HG02981 (cell line): ENCODE measurements at regions not wholly inside any gene's neighbourhood (a gene's known extent, or its start where the extent isn't known, plus 50 kb on each side); places are given as distances from the start of the nearest gene placed in this dataset.
"Not testable (repeated sequence)": the region's sequence is repeated elsewhere in the genome, so short reads cannot be mapped to it uniquely, and the experiment has no call there.

ENCODE experiments used
- ATAC-seq: cut with Tn5 transposase; IDR thresholded peaks from one replicate; pipeline ENCODE4 v1.9.1; 2021; ENCODE audit warnings: mild to moderate bottlenecking, moderate library complexity; ENCODE audit not compliant: unreplicated experiment

DNA sequence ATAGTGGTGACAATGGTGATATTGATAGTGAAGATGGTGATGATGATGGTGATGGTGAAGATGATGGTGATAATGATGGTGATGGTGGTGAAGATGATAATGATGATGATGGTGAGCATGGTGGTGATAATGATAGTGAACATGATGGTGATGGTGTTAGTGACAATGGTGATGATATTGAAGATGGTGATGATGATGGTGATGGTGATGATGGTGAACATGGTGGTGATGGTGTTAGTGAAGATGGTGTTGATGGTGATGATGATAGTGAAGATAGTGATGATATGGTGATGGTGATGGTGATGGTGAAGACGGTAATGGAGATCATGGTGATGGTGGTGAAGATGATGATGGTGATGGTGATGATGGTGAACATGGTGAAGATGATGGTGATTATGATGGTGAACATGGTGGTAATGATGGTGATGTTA lies 259.2 kb downstream of the MATN1 start:
- ATAC-seq: no peak

DNA sequence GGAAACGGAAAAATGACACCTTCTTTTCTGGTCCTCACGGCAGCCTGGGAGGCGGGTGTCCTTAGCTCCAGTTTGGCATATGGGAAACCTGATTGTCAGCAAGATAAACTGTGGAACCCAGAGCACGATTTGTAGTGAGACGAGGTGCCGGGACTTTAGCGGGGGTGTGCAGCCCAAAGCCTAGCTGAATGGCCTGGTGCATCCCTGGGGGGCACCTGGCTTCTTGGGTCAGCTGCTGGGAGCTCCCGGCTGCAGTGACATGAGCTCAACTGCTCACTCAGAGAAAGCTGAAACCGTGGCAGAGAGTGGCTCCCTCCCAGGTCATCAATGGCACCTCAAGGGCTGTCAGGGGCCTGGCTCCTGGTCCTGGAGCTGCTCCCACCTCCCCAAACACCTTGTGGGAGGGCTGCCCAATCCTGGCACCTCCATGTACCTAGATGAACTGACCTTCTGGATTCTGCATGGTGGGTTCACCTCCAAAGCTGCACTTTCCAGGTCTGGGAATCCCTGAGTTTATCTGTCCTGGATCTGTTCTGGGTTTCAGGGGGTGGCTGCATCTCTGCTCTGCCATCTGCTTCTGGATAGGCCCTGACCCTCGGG lies 260.5 kb downstream of the MATN1 start:
- ATAC-seq: no peak

DNA sequence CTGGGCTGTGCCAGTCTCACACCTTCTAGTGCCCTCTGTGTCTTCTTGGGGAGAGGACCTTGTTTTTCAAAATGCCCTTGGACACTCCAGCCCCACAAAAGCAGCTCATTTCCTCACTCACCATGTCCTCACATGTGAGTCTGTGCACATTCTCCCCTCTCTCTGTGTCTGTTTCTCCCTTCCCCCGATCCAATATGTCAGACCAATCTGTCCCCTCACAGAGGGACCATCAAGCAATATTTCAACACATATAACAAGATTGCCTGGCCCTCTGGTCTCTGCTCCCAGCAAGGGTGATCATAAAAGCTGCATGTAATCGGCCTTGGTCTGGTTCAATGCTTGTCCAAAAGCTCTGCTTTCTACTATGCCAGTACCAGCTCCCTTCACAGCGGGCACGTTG lies 261.2 kb downstream of the MATN1 start:
- no peak for ATAC-seq

DNA sequence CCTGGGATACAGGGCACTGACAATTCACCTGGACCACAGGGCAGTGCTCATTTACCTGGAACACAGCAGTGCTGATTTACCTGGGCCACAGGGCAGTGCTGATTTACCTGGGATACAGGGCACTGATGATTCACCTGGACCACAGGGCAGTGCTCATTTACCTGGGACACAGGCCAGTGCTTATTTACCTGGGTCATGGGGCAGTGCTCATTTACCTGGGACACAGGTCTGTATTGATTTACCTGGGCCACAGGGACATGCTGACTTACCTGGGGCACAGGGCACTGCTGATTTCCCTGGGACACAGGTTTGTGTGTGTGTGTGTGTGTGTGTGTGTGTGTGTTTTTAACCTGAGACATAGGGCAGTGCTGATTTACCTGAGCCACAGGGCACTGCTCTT lies 261.7 kb downstream of the MATN1 start:
- ATAC-seq: no peak

DNA sequence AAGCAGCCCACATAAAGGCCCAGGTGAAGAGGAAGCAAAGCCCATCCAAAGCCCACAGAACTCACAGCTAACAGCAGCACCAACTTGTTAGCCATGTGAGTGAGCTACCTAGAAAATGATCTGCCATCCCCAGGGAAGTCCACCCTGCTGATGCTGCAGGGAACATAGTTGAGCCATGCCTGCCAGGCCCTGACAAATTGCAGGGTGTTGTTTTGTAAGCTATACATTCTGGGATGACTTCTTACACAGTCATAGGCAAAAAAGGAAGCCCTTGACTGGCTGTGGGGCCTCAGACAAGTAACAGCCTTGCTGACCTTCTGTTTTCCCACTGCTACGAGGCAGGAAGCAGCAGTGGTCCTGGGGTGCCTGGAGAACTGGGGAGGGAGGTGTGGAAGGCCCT lies 262.7 kb downstream of the MATN1 start:
- ATAC-seq: no peak

DNA sequence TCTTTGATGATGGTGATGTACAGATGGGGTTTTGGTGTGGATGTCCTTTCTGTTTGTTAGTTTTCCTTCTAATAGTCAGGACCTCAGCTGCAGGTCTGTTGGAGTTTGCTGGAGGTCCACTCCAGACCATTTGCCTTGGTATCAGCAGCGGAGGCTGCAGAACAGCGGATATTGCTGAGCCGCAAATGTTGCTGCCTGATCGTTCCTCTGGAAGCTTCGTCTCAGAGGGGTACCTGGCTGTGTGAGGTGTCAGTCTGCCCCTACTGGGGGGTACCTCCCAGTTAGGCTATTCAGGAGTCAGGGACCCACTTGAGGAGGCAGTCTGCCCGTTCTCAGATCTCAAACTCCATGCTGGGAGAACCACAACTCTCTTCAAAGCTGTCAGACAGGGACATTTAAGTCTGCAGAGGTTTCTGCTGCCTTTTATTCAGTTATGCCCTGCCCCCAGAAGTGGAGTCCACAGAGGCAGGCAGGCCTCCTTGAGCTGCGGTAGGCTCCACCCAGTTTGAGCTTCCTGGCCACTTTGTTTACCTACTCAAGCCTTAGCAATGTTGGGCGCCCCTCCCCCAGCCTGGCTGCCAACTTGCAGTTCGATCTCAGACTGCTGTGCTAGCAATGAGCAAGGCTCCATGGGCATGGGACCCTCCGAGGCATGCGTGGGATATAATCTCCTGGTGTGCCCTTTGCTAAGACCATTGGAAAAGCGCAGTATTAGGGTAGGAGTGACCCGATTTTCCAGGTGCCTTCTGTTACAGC lies 264.5 kb downstream of the MATN1 start:
- not testable (repeated sequence) for ATAC-seq

DNA sequence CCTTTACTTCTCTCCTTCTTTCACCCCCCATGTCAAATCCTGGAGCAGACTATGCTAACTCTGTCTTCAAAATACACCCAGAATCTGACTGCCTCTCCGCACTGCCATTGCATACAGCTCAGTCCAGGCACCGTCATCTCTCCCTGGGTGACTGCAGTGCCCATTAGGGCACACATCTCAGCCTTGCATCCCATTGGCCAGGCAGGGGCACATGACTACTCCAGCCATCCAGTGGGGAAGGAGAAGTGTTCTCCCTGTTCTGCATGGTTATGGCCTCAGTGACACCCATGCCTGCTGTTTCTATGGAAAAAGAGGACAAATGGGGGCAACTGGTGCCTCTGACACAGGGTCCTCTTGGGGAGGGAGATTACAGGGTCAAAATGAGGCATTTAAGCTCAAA lies 270.5 kb downstream of the MATN1 start:
- ATAC-seq: no peak

DNA sequence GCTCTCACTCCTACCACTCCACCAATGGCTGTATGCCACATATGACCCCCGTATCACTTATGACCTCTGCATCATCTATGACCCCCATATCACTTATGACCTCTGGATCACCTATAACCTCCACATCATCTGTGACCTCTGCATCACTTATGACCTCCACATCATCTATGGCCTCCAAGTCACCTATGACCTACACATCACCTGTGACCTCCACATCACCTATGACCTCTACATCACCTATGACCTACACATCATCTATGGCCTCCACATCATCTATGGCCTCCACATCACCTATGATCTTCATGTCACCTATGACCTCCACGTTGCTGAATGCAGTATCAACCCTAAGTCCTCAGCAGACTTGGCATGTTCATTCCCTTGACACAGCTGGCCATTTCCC lies 271.2 kb downstream of the MATN1 start:
- ATAC-seq: no peak

DNA sequence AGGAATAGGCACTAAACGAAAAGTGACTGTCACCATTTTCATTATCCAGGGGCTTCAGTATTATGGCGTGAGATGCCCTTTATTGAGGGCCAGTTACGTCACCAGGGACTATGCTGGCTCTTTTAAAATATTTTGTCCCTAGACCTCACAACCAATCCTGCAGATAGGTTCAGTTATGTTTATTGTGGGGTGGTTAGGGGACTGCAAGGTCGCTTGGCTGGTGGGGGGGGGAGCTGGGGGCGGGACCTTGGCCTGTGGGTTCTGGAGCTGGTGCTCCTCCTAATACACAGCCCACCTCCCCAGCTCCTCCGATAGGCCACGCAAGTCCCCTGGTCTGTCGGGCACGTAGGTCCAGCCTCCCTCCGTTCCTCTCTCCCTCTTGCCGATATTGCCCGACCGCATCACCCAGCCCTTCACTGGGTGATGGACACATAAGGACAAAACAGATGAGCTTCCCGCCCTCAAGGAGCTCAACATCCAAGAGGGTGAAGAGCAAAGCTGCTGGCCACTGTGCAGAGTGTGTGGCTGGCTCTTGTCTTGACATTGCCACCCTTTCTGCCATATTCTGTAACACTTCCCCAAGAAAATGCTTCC lies 271.8 kb downstream of the MATN1 start:
- ATAC-seq: no peak

DNA sequence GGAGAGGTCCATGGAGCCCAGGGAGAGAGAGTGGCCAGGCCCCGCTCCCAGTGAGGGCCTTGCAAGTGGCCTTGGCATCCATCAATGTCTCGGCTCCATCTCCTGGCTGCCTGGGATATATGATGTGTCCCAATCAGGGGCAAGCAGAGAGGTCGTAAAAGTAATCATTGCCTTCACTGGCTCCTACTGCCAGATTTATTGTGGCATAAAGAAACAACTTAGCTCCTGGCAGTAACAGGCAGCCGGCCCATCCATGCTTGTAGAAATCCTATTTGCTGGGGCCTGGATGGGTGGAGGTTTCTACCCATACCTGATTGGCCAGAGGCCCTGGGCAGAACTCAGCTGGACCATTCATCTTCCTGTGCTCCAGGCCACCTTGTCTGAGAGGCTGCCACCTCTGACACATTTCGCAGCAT lies 272.6 kb downstream of the MATN1 start:
- ATAC-seq: no peak

DNA sequence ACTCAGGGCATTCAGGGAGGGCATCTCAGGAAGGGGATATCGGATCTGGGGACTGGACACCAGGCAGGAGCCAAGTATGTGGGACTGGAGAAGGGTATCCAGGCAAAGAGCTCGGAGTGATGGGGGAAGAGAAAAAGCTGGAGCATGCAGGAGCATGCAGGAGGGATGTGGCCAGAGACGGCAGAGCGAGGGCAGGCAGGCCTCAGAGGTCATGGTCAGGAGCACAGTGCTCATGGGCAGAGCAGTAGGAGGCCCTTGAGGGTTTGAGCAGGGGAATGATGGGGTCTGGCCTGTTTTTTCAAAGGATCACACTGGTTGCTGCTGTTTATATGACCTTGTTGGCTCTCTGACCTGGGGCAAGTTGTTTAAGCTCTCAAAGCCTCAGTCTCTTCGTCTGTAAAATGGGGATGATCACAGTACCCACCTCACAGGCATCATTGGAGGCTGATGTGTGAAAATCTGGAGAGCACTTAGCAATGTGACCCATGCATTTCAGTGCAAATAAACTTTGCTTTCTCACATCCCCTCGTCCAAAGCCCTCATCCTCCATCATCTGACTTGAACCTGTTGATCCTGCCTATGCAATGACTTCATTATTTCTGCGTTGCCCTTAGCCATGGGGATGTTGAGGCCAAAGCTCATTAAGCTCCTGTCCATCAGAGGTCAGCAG lies 273.1 kb downstream of the MATN1 start:
- ATAC-seq: no peak

DNA sequence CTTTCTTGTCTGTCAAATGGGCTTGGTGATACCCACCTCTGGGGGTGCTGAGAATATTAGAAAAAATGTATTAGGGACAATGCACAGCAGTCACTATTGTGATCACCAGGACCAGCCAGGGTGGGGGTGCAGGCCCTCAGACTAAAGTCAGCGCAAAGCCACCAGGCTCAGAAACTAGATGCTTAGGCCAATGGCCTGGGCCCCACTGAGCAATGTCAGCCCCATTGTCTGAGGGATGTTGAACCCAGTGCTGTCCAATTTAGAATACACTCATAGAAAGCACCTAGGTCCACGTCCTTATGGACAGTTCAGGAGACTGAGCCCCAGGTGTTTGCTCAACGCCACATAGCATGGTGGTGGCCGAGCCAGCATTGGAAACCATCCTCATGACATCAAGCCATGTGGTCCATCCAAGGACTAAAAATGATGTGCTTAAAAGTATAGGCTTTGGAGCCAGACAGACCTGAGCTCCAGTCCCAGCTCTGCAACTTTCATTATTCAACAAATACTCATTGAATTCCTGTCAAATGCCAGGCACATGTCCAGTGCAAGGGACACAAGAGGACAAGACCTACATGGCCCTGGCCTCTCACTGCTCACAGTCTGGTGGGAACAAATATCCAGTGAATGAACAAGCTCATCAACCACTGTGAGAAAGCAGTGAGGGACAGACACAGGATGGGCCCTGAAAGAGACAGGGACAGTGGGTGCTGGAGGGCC lies 273.8 kb downstream of the MATN1 start:
- ATAC-seq: no peak

DNA sequence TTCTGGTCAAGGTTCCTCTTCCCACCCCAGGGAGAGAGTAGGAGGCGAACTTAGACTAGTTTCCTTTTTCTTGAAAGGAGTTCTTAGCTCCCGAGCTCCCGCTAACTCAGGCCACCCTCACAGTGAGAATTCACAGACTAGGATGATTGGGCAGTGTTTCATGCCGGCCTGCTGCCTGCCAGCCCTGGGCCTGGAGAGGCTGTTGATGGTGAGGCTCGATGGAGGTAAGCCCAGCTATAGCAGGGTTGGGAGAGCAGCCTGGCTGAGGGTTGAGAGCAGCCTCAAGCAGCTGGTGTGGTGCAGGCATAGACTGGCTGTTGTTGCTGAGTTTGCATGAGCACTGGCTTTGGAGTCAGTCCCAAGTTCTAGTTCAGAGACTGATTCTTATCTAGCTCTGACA lies 274.4 kb downstream of the MATN1 start:
- no peak for ATAC-seq

DNA sequence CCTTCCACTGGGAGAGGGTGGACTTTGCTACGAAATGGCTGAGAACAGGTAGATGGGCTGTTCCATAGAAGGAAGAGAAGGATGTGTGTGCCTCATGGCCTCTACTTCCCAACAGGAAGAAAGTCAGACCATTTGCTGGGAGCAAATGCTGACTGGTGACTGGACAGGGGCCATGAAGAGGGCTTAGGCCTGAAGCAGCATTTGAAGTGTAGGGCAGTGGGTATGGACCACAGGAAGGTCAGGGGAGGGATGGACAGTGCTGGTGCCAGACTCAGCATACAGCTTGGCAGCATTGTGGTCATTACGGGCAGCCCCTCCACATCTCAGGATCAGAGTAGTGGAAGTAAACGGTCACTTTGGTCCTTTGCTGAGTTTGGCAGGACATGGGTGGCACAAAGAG lies 275.7 kb downstream of the MATN1 start:
- no peak for ATAC-seq

DNA sequence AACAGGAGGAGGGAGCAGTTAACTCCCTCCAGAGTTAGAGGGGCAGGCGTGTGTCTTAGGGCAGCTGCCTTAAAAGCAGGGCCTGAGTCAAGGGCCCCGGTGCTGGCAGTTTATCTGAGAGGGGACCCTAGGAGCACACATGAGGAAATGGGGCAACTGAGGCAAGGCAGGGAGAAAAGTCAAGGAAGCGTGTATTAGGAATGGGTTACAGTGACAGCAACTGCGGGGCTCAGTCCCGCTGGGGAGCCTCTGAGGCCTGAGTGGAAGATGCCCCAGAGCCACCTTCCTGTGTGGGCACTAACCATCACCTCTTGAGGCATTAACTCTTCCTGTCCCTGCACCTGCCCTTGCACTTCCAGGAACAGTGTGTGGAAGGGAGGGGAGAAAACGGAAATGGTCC lies 276.3 kb downstream of the MATN1 start:
- ATAC-seq: no peak

DNA sequence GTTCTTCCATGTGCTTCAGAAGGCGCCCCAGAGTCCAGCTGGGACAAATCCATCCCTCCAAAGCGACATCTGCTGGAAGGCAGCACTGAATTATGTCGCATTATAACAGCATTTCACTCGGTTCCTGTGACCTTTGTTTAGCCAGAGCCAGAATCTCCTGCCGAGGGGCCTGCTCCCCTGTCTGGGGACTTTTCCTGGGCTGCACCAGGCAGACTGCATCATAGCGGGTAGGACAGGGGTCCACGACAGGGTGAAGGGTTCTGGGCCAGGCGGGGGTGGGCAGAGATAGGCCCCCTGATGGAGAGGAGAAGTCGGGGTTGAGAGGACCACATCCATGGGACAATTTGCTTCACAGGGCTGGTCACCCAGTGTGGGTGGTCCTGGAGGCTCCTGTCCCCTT lies 276.9 kb downstream of the MATN1 start:
- ATAC-seq: no peak

DNA sequence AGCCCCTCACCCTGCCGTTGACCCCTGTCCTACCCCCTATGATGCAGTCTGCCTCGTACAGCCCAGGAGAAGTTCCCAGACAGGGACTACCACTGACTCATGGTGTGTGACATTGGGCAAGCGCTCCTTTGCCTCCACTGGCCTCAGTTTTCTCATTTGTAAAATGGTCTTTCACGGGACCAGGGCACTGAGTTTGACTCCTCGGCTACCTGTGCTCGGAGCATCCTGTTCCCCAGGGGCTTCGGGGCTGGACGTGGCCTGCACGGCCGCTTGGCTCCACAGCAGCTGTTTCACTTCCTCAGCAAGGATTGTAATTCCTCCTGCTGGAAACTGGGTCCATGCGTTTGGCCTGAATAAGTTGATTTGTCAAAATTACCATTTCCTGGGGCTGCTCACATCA lies 277.3 kb downstream of the MATN1 start:
- ATAC-seq: no peak

DNA sequence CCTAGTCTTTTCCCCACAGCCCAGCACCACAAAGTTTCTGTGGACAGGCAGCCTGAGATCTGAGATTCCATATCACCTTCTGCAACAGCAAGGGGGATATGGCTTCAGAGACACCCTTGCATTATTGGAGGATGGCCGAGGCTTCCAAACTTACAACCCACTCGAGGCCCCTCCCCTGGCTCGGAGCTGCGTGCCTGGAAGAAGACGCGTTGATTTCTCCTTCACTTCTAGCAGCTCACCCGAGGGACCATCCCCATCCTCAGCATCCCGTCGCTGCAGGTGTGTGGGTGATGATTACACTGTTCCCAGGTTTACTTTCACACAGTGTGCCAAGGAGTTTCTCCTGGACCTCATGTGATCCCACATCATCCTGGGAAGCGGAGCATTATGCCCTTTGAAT lies 277.9 kb downstream of the MATN1 start:
- ATAC-seq: no peak

DNA sequence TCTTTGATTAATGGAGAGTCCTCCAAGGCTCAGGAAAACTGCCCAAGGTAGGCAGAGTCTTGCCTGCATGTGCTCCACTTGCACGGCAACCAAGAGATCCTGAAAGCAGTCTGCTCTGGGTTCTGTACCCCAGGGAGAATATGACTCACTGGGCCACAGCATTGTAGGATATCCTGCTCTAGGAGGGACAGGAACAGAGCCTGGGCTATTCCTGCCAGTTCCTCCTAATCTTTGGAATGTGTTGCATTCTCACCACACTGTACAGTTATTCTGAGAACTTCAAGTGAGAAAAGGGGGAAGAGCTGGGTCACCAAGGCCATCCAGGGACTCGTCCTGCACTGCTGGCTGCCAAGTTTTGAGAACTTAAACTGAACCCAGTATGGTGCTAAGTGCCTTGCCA lies 278.5 kb downstream of the MATN1 start:
- no peak for ATAC-seq

DNA sequence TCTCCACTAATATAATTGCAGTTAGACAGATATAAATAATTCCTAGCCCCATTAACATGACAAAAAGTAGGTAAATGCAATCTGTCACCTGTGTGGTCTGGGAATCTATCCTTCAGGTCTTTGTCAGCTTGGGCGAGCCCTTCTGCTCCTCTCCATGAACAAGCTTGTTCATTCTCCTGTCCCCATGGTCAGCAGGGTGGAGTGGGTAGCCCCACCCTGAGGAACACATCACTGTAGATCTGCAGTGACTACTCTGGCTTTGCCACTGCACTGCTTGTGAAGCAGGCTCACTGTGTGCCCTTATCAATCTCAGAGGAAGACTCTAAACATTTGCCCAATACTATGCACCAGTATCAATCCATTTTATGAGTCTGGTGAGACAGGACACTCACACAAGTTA lies 279.0 kb downstream of the MATN1 start:
- ATAC-seq: no peak

DNA sequence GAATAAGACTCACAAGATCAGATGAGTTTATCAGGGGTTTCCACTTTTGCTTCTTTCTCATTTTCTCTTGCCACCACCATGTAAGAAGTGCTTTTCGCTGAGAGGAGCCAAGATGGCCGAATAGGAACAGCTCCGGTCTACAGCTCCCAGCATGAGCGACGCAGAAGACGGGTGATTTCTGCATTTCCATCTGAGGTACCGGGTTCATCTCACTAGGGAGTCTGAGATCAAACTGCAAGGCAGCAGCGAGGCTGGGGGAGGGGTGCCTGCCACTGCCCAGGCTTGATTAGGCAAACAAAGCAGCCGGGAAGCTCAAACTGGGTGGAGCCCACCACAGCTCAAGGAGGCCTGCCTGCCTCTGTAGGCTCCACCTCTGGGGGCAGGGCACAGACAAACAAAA lies 285.1 kb downstream of the MATN1 start:
- ATAC-seq: not testable (repeated sequence)
